Neural cell (in vitro differentiated cells): ENCODE measurements at regions not wholly inside any gene's neighbourhood (a gene's known extent, or its start where the extent isn't known, plus 50 kb on each side); places are given as distances from the start of the nearest gene placed in this dataset.

ENCODE experiments used
- H2AFZ ChIP-seq: fragments of 200-600, 300-800 bp; sonication (generic), shearing (Covaris generic); 2 replicates; pipeline ENCODE4 v1.6.0; 2014; ENCODE audit warnings: low read depth, mild to moderate bottlenecking, antibody characterized with exemption, low read length, moderate library complexity
- H3F3A ChIP-seq: fragments of 200-600 bp; shearing (Covaris generic); 2 replicates; pipeline ENCODE4 v1.6.1; 2016; ENCODE audit warnings: mild to moderate bottlenecking, moderate library complexity, mixed read lengths, antibody characterized with exemption, low read length; ENCODE audit not compliant: insufficient read depth, poor library complexity, severe bottlenecking
- H3K27ac ChIP-seq: fragments of 200-600, 300-800 bp; sonication (generic), shearing (Covaris generic); 2 replicates; pipeline ENCODE4 v1.5.1; 2014; ENCODE audit warnings: mild to moderate bottlenecking, low read length, moderate library complexity
- H3K27me3 ChIP-seq: fragments of 300-800, 200-600 bp; sonication (generic), shearing (Covaris generic); 2 replicates; pipeline ENCODE4 v1.6.0; 2014; ENCODE audit warnings: mild to moderate bottlenecking, low read depth, low read length, moderate library complexity; ENCODE audit not compliant: insufficient read depth
- H3K36me3 ChIP-seq: fragments of 300-800, 200-600 bp; sonication (generic), shearing (Covaris generic); 2 replicates; pipeline ENCODE4 v1.5.1; 2014; ENCODE audit warnings: mild to moderate bottlenecking, antibody characterized with exemption, low read length, moderate library complexity; ENCODE audit not compliant: insufficient read depth
- H3K4me2 ChIP-seq: fragments of 300-800, 200-600 bp; sonication (generic), shearing (Covaris generic); 2 replicates; pipeline ENCODE4 v1.6.0; 2014; ENCODE audit warnings: mild to moderate bottlenecking, low read length
- H3K4me3 ChIP-seq: fragments of 300-800, 200-600 bp; sonication (generic), shearing (Covaris generic); 2 replicates; pipeline ENCODE4 v1.5.1; 2014; ENCODE audit warnings: mild to moderate bottlenecking, low read length, moderate library complexity
- H3K79me2 ChIP-seq: fragments of 200-600 bp; shearing (Covaris generic); replicated peaks from 2 replicates; pipeline ENCODE4 v1.6.0; 2014; ENCODE audit warnings: mild to moderate bottlenecking, low read length, moderate library complexity; ENCODE audit not compliant: insufficient read depth
- H3K9ac ChIP-seq: fragments of 300-800, 200-600 bp; sonication (generic), shearing (Covaris generic); 2 replicates; pipeline ENCODE4 v1.6.1; 2016; ENCODE audit warnings: mild to moderate bottlenecking, low read length, mixed read lengths
- H3K9me2 ChIP-seq: fragments of 200-600 bp; shearing (Covaris generic); 2 replicates; pipeline ENCODE4 v1.6.1; 2016; ENCODE audit warnings: mild to moderate bottlenecking, low read length, mixed read lengths; ENCODE audit not compliant: insufficient read depth
- H3K9me3 ChIP-seq: fragments of 200-600, 300-800 bp; sonication (generic), shearing (Covaris generic); 2 replicates; pipeline ENCODE4 v1.6.1; 2016; ENCODE audit warnings: mild to moderate bottlenecking, mixed run types, low read length, moderate library complexity, mixed read lengths
- H4K20me1 ChIP-seq: fragments of 200-600 bp; shearing (Covaris generic); 2 replicates; pipeline ENCODE4 v1.6.1; 2016; ENCODE audit warnings: mild to moderate bottlenecking, mixed run types; ENCODE audit not compliant: insufficient read depth
- EP300 ChIP-seq: fragments of 450-650 bp; conservative IDR thresholded peaks from 2 replicates; pipeline ENCODE4 v1.6.1; 2014; ENCODE audit warnings: antibody characterized with exemption, mild to moderate bottlenecking, moderate library complexity; ENCODE audit not compliant: poor library complexity, severe bottlenecking
- EZH2 ChIP-seq: fragments of 200-600, 300-800 bp; shearing (Covaris generic), sonication (generic); IDR thresholded peaks from 2 replicates; pipeline ENCODE4 v1.6.1; 2014; ENCODE audit warnings: antibody characterized with exemption, low read length, borderline replicate concordance, mild to moderate bottlenecking; ENCODE audit not compliant: insufficient read depth, poor library complexity, severe bottlenecking
- MXI1 ChIP-seq: fragments of 450-650 bp; conservative IDR thresholded peaks from 2 replicates; pipeline ENCODE4 v1.6.1; 2014; ENCODE audit warnings: antibody characterized with exemption, mild to moderate bottlenecking; ENCODE audit not compliant: poor library complexity, severe bottlenecking
- POLR2AphosphoS5 ChIP-seq: IDR thresholded peaks from 2 replicates; pipeline ENCODE4 v1.6.1; 2012
- RAD21 ChIP-seq: fragments of 450-650 bp; conservative IDR thresholded peaks from 2 replicates; pipeline ENCODE4 v1.6.1; 2014; ENCODE audit warnings: antibody characterized with exemption, mild to moderate bottlenecking, moderate library complexity
- SMC3 ChIP-seq: fragments of 450-650 bp; conservative IDR thresholded peaks from 2 replicates; pipeline ENCODE4 v1.6.1; 2014; ENCODE audit warnings: antibody characterized with exemption, mild to moderate bottlenecking, moderate library complexity; ENCODE audit not compliant: poor library complexity
- TAF1 ChIP-seq: IDR thresholded peaks from 2 replicates; pipeline ENCODE4 v1.6.1; 2012; ENCODE audit warnings: low read depth
- TF ChIP-seq, protein P1 (sequence below): fragments of 450-650 bp; IDR thresholded peaks from 2 replicates; pipeline ENCODE4 v1.5.1; 2014; ENCODE audit warnings: antibody characterized with exemption, mild to moderate bottlenecking, moderate library complexity; ENCODE audit not compliant: poor library complexity, severe bottlenecking
- TF ChIP-seq, protein P2 (sequence below): IDR thresholded peaks from 2 replicates; pipeline ENCODE4 v1.6.1; 2012; ENCODE audit warnings: borderline replicate concordance

DNA sequence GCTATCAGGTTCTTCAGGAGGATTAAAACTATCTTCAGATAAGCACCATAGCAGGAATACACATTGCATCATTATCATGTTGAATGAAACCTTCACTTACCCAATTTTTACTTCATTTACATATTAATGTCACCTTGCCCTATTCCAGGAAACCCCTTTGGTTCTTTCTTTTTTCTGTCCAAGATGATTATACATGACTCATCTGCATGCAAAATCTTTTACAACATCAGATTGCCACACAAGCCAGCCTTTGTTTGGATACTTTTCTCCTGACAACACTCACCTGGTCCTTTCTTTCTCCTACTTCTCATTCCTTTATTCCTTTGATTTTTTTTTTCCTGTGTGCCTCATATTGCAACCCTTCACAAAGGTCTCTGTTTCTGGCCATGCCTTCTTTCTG lies 200.5 kb upstream of the POU3F2 start:
- H3K4me2 ChIP-seq = no peak overlapping the region

DNA sequence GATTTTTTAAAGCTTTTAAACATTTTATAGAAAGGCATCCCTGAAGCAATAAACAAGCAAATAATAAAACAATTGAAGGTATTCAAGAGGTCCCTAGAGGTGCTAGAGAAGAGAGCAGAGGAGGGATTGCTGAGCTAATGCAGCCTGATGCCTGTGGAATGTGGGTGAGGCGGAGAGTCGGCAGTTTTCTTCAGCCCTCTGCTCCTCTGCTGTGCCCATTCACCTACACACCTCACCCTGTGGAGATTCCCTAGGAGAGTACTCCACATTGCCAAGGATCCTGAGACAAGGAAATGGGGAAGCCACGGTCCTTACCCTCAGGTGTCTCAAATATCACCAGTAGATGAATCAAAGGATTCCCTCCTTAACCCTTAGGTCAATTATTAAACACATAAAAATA lies 199.8 kb upstream of the POU3F2 start:
- H3F3A ChIP-seq = no peaks in the 10 kb centered on the region
- no peak overlapping the region for H3K27ac ChIP-seq
- H3K9me3 ChIP-seq = no peaks in the 10 kb centered on the region
- no peak for TF ChIP-seq RAD21
- no peak for TF ChIP-seq MXI1
- TF ChIP-seq TAF1 = no peak
- TF ChIP-seq, protein P1, sequence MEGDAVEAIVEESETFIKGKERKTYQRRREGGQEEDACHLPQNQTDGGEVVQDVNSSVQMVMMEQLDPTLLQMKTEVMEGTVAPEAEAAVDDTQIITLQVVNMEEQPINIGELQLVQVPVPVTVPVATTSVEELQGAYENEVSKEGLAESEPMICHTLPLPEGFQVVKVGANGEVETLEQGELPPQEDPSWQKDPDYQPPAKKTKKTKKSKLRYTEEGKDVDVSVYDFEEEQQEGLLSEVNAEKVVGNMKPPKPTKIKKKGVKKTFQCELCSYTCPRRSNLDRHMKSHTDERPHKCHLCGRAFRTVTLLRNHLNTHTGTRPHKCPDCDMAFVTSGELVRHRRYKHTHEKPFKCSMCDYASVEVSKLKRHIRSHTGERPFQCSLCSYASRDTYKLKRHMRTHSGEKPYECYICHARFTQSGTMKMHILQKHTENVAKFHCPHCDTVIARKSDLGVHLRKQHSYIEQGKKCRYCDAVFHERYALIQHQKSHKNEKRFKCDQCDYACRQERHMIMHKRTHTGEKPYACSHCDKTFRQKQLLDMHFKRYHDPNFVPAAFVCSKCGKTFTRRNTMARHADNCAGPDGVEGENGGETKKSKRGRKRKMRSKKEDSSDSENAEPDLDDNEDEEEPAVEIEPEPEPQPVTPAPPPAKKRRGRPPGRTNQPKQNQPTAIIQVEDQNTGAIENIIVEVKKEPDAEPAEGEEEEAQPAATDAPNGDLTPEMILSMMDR = no peak
- TF ChIP-seq POLR2AphosphoS5 = no peak
- no peak for TF ChIP-seq EP300
- TF ChIP-seq EZH2 = no peak
- TF ChIP-seq, protein P2, sequence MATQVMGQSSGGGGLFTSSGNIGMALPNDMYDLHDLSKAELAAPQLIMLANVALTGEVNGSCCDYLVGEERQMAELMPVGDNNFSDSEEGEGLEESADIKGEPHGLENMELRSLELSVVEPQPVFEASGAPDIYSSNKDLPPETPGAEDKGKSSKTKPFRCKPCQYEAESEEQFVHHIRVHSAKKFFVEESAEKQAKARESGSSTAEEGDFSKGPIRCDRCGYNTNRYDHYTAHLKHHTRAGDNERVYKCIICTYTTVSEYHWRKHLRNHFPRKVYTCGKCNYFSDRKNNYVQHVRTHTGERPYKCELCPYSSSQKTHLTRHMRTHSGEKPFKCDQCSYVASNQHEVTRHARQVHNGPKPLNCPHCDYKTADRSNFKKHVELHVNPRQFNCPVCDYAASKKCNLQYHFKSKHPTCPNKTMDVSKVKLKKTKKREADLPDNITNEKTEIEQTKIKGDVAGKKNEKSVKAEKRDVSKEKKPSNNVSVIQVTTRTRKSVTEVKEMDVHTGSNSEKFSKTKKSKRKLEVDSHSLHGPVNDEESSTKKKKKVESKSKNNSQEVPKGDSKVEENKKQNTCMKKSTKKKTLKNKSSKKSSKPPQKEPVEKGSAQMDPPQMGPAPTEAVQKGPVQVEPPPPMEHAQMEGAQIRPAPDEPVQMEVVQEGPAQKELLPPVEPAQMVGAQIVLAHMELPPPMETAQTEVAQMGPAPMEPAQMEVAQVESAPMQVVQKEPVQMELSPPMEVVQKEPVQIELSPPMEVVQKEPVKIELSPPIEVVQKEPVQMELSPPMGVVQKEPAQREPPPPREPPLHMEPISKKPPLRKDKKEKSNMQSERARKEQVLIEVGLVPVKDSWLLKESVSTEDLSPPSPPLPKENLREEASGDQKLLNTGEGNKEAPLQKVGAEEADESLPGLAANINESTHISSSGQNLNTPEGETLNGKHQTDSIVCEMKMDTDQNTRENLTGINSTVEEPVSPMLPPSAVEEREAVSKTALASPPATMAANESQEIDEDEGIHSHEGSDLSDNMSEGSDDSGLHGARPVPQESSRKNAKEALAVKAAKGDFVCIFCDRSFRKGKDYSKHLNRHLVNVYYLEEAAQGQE = no peak
- TF ChIP-seq SMC3 = no peak
- H3K27me3 ChIP-seq = no peaks in the 10 kb centered on the region
- no peaks in the 10 kb centered on the region for H4K20me1 ChIP-seq
- no peak overlapping the region for H2AFZ ChIP-seq
- no peaks in the 10 kb centered on the region for H3K79me2 ChIP-seq
- no peak overlapping the region for H3K9ac ChIP-seq
- H3K4me2 ChIP-seq = no peak overlapping the region
- H3K9me2 ChIP-seq = no peaks in the 10 kb centered on the region
- no peaks in the 10 kb centered on the region for H3K36me3 ChIP-seq
- no peak overlapping the region for H3K4me3 ChIP-seq

More for the DNA sequence above, 200.5 kb upstream of the POU3F2 start:
- no peaks in the 10 kb centered on the region for H3K9me3 ChIP-seq
- H3K9me2 ChIP-seq = no peaks in the 10 kb centered on the region
- TF ChIP-seq SMC3 = no peak
- no peak for TF ChIP-seq TAF1
- TF ChIP-seq, protein P1 = no peak
- no peak for TF ChIP-seq EP300
- TF ChIP-seq, protein P2 = no peak
- no peak for TF ChIP-seq MXI1
- no peak for TF ChIP-seq EZH2
- TF ChIP-seq POLR2AphosphoS5 = no peak
- TF ChIP-seq RAD21 = no peak
- H3K4me3 ChIP-seq = no peak overlapping the region
- no peaks in the 10 kb centered on the region for H3K27me3 ChIP-seq
- H3K9ac ChIP-seq = no peak overlapping the region
- no peak overlapping the region for H3K27ac ChIP-seq
- H3K79me2 ChIP-seq = no peaks in the 10 kb centered on the region
- H3F3A ChIP-seq = no peaks in the 10 kb centered on the region
- H4K20me1 ChIP-seq = no peaks in the 10 kb centered on the region
- H3K36me3 ChIP-seq = no peaks in the 10 kb centered on the region
- no peak overlapping the region for H2AFZ ChIP-seq
